ENCODE measurements at regions not wholly inside any gene's neighbourhood (a gene's known extent, or its start where the extent isn't known, plus 50 kb on each side); places are given as distances from the start of the nearest gene placed in this dataset.

DNA sequence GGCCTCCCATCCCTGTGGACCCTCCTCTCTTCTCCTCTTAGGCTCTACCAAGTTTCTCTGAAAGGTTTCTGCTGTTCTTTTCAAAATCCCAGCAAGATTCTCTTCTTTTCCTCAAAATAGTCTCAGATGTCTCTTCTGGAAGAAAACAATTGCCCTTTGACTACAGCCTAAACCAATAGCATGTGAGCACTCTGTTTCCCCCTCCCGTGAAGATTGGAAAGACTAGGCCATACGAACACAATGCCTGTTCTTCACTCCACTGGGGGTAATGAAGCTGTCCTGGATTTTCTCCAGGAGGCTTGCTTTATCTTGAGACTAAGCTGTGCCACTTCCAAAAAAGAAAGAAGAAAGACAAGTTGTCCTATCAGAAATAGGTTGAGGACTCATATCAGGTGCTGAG, 178.7 kb upstream of the MCTP2 start:
- DNase-seq: no peak

DNA sequence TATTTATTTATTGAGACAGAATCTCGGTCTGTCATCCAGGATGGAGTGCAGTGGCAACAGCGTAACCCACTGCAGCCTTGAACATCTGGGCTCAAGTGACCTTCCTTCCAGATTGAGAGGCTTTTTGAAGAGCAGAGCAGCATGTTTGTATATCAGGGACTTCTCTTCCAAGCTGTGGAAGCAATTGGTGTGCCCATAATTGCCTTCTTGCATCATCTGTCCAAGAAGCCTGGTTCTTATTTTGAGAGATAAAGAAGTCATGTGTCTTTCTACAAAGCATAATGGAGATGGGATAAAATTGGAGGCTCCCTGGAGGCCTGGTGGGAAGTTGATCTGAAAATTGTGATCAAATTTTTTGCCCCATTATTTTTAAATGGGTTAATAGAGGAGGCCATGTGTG, 183.8 kb upstream of the MCTP2 start:
- no peak for DNase-seq

DNA sequence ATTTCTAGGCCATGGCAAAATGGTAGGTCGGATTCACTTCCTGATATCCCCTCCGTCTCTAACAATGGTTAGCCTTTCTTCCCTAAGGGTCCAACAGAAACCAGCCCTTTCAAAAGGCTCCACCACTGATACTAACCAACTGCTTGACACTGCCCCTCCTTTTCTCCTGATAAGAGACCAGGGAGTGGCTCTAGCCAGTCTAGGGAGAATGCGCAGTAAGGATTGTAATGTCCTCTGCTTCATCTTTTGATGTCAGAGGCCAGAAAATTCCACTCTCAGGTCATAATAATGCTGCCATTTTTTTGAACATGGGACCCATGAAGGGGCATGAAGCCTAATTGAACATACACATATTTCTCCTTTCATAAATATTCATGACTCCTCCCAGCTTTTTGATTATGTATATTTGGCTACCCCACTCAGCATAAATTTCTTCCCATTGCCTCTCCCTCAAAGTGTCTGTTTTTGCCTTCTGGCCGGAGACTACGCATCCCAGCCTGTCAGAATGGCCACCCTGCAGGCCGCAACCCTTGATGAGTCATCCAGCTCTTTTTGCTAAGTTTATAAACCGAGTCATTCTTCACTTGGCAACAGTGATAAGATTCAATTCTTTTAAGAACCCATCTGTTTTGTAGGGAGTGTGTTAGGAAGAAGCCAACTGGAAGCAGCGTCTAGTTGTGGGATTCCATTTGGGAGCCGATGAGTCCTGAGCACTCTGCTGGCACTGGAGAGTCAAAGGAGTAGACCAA, 189.0 kb upstream of the MCTP2 start:
- DNase-seq: no peak

DNA sequence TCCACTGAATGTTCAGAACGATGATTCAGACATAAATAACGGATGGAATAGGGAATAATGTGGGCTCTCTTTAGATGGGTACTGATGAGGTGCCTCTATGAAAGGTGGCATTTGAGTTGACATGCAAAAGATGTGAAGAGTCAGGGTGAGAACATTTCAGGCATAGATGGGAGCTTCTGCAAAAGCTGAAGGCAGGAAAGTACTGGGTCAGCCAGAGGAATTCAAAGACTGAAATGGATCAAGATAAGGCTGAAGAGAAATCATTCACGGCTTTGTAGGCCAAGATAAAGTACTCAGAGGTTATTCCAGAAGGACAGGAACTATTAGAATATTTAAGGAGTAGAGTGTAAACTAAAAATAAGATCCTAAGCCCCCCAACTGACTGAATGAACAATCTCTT, 189.6 kb upstream of the MCTP2 start:
- no peak for DNase-seq

DNA sequence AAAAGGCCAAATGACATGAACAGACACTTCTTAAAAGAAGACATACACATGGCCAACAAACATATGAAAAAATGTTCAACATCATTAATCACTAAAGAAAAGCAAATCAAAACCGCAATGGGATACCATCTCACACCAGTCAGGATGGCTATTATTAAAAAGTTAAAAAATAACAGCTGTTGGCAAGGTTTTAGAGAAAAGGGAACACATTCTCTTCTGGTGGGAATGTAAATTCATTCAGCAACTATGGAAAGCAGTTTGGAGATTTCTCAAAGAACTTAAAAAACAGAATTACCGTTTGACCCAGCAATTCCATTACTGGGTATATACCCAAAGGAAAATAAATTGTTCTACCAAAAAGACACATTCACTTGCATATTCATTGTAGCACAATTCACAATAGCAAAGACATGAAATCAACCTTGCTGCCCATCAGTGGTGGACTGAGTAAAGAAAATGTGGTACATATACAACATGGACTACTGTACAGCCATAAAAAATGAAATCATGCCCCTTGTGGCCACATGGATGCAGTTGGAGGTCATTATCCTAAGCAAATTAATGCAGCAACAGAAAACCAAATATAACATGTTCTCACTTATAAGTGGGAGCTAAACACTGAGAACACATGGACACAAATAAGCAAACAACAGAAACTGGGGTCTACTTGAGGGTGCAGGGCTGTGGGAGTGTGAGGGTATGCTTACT, 190.7 kb upstream of the MCTP2 start:
- DNase-seq: no peak

DNA sequence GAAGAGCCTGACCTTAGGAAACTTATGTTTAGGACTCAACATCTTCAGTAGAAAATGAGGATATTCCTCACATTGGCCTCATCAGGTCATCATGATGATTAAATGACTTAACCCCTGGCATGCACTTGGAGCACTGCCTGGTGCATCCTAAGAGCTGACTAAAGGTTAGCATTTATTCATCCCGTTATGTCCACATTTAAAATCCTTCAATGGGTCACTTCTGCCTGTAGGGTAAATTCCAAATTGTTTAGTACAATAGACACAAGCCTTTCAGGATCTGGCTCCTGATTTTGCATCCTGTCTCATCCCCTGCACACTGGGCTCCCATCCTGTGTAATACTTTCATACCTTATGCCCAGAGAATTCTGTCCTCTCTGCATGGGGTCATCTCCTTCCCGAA, 195.2 kb upstream of the MCTP2 start:
- no peak for DNase-seq

DNA sequence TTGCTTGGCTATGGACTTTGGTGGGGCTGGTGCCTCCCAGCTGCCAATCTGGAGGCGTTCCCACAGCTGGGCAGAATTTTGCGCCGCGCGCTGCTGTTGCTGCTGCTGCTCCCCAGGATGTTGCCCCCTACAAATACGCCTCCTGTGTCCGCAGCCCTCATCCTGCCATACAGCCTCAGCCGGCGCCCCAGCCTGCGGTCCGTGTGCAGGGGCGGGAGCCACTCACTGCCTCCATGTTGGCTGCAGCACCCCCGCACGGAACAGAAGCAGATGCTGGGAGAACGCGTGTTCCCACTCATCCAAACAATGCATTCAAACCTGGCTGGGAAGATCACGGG, 197.7 kb upstream of the MCTP2 start:
- DNase-seq: no peak

DNA sequence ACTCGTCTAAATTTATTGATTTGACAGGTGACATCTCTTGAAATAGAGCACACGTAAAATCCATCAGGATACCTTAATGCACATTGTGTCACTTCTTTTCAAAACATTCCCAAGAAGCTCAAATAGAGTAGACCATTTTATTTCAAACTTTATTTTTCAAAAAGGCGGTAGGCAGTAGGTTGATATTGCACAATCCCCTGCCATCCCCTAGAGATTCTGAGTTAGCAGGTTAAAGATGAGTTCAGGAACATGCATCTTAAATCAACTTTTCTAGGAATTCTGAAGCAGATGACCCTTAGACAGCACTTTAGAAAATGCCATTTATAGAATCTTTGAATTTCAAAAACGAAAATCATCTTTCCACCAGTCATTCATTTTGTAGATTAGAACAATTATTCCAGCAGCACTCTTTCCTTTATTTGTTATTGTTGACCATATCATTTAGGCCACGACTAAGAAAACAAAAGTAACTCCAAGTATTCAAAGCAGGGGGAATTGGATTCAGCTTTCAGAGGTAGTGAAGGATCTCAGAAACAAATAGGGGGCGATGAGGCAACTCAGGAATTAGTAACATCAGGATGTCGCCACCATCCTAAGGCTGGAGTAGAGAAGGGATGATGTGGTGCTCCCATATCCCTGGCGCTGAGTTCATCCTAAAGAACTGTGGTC, 198.2 kb upstream of the MCTP2 start:
- no peak for DNase-seq

DNA sequence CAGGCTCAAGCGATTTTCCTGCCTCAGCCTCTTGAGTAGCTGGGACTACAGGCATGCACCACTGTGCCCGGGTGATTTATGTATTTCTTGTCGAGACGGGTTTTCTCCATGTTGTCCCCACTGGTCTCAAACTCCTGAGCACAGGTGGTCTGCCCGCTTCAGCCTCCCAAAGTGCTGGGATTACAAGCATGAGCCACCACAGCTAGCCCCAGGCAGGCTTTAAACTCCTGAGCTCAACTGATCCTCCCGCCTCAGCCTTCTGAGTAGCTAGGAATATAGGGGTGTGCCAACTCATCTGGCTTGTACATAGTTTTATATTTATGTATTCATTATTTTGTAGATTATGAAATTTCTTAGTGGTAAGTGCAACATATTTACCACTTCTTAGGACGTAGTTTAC, 198.8 kb upstream of the MCTP2 start:
- DNase-seq: no peak

DNA sequence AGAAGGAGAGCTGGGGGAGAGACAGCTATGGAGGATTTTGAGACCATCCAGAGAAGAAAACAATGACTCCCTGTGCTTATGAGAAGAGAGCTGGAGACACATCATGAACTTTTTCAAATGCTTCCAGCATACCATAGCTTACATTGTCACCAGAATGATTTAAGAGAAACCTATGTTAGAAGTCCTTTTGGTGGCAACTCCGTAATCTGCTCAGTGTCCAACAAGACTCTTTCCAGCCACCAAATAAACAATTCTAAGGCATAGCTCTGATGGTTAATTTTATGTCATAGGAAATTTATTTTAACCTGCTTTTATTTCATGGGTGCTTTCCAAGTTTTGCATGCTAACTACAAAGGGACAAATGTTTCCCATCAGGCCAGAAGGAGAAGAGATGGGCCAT, 200.3 kb upstream of the MCTP2 start:
- no peak for DNase-seq

DNA sequence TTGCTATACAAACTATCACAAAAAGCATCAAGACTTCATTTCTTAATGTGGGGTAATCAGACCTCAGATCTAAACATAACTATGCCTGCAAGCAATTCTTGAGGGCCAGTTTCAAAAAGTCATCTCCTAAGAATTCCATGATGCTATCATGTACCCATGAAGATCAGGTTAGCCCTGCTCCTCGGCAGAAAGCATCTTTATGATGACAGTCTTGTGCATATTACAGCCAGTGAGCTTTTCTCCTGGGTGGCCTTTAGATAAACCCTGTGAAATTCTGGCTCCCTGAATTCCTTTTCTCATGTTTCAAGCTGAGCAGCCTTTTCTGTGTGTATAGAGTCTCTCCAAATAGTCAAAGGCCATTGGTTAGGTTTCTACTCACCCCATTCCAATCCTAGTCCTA, 201.9 kb upstream of the MCTP2 start:
- no peak for DNase-seq

DNA sequence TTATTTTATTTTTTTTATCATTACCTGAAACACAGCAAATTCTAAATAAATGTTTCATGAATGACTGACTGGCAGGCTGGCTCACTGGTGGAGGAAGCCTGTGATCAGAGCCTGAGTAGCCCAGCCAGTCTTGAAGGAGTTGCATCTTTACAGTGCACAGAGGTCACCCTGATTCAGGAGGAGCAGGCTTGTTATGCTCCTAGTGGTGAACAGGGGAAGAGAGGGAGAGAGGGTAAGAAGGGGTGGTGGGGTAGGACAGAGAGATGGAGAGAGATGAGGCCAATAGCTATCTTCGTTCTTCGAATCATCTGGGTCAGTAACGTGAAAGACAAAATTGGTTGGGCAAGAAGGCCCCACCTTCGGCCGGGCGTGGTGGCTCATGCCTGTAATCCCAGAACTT, 202.6 kb upstream of the MCTP2 start:
- no peak for DNase-seq

DNA sequence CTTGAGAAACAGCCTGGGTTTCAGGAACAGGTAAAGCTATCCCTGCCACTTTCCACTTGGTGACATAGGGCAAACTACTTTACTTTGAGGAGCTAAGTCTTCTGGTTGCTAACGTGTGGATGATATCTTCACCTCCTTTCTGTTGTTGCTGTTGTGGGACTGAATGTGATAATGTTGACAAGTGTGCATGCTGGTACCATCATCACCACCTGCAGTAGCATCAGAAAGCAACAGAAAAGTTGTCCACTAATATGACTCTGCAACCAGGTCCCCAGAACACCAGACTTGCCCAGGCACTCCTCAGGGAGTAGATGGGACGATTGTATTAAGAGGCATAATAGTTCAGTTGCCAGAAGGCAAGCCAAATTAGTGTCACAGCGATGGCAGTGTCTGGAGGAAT, 203.2 kb upstream of the MCTP2 start:
- no peak for DNase-seq

DNA sequence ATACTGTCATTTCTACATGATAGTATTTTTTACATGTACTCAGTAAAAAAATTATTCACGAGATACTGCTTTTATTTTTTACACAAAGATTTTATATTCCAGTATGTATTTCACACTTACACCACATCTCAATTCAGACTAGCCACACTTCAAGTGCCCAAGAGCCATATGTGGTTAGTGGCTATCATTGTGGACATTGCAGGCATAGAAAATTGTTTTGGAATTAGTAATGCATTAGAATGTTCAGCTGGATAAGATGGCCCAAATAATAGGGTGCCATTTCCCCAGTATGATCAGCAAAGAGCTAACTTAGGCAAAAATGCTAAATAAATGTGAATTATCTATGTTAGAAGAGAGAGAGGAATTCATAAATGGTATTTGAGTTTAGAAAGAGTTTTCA, 203.8 kb upstream of the MCTP2 start:
- no peak for DNase-seq

DNA sequence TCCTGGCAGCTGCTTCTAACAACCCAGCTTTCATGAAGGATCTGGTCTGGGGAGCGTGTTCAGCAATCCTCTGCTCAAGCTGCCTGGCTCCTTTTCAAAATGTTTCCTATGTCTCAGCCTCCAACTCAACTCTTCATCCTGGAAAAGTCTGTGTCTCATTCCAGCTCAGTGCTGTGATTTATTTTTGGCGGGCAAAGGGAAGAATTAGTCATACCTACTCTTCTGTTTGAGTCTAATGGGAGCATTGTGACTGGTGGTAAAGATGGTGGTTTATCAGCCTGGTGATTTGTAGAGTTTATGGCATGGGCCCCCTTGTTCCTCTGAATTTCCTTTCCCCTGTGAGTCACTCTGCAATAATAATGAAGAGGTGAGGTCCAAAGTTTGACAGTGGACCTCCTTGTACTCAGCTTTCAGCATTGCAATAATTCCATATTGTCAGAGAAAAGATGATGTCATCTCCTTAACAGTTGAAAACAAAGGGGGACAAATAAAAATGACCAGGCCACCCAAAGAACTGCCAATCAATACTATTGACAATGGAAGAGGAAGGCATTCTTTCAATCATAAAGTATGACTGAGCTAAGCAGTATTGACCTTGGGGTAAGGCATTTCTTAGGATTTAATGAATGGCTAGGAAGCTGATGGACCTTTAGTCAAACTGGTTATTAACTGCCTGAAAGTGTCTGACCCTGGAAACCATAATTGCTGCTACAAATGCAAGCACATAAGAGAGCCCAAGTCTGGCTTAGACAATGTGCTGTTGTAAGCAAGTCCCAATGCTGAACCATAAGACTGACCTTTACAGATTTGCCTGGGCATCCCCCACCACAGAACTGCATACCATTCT, 204.7 kb upstream of the MCTP2 start:
- DNase-seq: no peak

DNA sequence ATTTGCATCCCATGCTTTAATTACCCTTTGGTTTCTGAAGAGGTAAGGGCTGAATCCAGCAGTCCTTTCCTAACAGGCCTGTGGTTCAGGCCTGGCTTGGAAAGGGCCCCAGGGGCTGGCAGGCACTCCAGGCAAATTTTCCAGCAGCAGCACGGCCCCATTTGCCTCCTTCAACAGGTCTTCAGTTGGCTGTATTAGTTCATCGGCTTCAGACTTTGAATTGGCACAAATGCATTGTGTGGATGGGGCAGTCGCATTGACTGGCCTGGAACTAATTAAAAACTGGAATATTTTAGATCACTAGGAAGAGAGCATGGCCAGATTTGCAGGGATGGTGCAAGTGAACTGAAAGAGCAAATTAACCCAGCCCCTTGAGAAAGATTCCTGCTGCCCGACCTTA, 207.8 kb upstream of the MCTP2 start:
- no peak for DNase-seq

DNA sequence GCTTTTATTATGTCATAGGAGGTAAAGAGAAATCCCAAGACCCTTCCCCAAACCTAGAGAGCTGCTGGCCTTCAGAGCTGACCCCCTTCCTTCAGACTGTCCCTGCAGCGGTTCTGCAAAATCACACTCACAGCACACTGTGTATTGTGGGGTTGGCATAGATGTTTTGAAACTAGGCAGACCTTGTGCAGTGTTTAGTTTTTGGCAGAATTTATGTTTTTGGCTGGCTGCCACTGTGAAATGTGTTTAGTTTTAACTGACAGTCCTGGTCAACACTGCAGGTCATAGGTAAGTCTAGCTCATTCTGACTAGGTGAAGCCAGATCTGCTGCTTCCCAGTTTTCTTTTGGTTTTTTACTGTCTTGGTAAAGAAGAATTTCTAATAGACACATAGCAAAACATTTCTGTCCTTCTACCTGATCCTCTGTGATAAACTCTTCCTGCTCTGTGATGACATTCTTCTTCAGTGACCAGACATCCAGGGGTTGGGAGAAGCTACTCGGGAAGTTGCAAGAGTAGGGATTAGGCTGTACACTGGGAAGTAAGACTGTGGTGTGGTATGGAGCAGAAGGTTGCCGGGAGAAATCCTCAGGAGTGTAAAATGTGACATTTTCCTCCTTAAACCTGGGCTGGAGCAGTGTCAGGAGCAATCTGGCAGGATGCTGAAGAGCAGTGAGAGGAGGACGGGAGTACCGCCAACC, 209.6 kb upstream of the MCTP2 start:
- DNase-seq: no peak

DNA sequence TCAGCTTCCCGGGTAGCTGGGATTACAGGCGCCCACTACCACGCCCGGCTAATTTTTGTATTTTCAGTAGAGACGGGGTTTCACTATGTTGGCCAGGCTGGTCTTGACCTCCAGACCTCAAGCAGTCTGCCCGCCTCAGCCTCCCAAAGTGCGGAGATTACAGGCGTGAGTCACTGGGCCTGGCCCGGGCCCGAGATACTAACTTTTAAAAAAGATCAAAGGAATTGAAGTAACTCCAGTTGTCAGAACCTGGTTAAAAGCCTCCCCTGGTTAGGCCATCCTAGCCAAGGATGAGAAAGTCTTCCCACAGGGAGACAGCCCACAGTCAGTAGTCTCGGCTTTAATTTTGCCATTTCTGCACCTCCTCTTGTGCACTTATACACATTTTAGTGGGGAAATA, 212.3 kb upstream of the MCTP2 start:
- DNase-seq: no peak

DNA sequence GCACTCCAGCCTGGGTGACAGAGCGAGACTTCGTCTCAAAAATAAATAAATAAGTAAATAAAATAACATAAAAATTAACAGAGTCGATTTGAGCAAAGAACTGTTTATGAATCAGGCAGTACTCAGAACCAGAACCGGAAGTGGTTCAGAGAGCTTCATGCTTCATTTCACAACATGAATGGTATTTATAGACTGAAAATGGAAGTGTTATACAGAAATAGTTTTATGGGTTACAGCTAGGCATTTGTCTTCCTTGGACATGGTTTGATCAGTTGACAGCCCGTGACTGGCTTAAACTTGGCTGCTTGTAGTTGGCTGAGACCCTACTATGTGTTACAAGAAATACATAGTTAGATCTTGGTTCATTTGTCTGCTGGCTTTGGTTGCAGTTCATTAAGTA, 216.0 kb upstream of the MCTP2 start:
- DNase-seq: no peak

DNA sequence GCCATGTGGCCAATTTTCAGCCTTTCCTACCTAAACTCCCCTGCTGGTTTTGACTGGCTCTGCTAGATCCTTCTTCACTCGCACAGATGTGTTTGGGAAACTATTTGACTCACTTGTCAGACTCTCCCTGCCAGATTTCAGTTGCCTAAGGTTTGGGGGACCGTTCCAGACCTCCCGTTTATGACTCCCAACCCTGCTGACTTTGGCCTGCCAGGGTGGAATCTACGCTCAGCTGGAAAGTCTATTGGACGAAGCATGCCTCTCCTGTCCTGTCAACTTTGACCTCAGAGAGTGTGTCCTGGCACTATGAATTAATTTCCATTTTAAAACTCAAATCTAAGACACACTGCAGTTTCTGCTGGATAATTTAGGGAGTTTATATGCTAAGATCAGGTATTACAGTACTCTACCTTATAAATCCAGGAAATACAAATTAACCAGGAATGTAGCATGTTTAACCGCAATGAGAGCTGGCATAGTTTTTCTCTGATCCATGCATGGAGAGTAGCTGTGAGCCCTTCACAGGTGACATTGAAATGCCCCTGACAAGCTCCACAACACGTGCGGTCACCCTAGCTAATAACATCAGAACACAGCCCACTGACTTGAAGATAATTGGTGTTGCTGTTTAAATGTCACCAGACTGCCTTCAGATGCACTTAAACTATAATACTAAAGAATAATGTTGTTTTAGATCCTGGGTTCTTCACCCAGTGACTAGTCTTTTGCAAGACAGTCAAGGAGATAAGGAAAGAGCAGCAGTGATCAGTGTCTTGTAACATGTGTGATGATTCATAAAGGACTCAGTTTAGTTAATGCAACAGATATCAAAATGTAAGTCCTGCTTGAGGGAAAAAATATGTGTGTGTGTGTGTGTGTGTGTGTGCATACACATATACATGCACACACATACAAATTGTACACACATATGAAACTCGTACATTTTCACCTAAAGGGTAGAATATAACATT, 223.0 kb upstream of the MCTP2 start:
- no peak for DNase-seq

DNA sequence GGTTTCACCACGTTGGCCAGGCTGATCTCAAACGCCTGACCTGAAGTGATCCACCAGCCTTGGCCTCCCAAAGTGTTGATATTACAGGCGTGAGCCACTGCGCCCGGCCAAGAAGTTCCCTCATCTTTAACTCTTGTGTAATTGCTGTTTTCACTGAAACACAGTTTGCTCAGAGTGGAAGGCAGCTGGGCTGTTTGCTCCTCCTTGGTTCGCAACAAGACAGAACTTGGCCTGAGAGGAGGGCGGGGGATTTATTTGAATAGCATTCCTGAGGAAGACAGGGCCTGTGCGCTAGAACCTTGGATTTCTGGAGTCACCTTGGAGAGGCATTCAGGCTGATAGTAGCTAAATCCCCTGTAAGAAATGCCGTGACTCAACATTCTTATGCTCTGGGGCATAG, 226.7 kb upstream of the MCTP2 start:
- DNase-seq: no peak

DNA sequence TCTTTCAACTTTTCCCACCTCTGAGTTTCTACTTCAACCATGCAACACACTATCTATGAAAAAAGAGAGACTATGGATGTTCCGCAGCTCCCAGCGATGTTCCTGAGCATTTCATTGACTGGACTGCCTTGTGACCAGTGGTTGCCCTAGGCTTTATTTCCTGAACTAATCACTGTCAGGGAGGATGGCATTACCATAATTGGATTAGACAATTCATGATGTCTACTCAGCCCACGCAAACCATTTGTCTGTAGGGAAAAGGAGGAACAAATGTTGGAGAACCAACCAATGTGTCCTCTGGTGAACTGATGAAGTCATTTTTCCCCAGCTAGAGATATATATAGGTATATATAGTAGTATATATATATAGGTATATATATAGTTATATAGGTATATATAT, 229.3 kb upstream of the MCTP2 start:
- no peak for DNase-seq
